ENCODE measurements at regions not wholly inside any gene's neighbourhood (a gene's known extent, or its start where the extent isn't known, plus 50 kb on each side); places are given as distances from the start of the nearest gene placed in this dataset.

GRCh38 chr3:187795207-187795960 lies 50.1 kb upstream of the BCL6 start:
- DNase-seq (ENCODE audit: low read depth) = no peak
- no peak for TF ChIP-seq CTCF (conservative IDR thresholded peaks at IDR 0.05; ENCODE audit: low read depth, low read length)
- H3K4me3 ChIP-seq (ENCODE audit: low read depth, low read length) = no peak overlapping the region

GRCh38 chr3:187798126-187798525 lies 52.9 kb upstream of the BCL6 start:
- DNase-seq (ENCODE audit: low read depth) = no peak
- no peak overlapping the region for H3K4me3 ChIP-seq (ENCODE audit: low read depth, low read length)
- TF ChIP-seq CTCF (conservative IDR thresholded peaks at IDR 0.05; ENCODE audit: low read depth, low read length) = no peak

GRCh38 chr3:187798531-187799530 lies 53.6 kb upstream of the BCL6 start:
- TF ChIP-seq CTCF (conservative IDR thresholded peaks at IDR 0.05; ENCODE audit: low read depth, low read length) = no peak
- no peak overlapping the region for H3K4me3 ChIP-seq (ENCODE audit: low read depth, low read length)

GRCh38 chr3:187799942-187800641 lies 54.8 kb upstream of the BCL6 start:
- no peak overlapping the region for H3K4me3 ChIP-seq (ENCODE audit: low read depth, low read length)
- DNase-seq (ENCODE audit: low read depth) = no peak
- no peak for TF ChIP-seq CTCF (conservative IDR thresholded peaks at IDR 0.05; ENCODE audit: low read depth, low read length)

More at GRCh38 chr3:187798531-187799530, 53.6 kb upstream of the BCL6 start:
- DNase-seq (ENCODE audit: low read depth) = no peak

- no peak for TF ChIP-seq CTCF (conservative IDR thresholded peaks at IDR 0.05; ENCODE audit: low read depth, low read length)
- no peak overlapping the region for H3K4me3 ChIP-seq (ENCODE audit: low read depth, low read length)
- DNase-seq (ENCODE audit: low read depth) = no peak
These were observed 55.9 kb upstream of the BCL6 start for GRCh38 chr3:187801152-187801551.

GRCh38 chr3:187802203-187802927 lies 57.1 kb upstream of the BCL6 start:
- TF ChIP-seq CTCF (conservative IDR thresholded peaks at IDR 0.05; ENCODE audit: low read depth, low read length) = no peak
- no peak for DNase-seq (ENCODE audit: low read depth)
- H3K4me3 ChIP-seq (ENCODE audit: low read depth, low read length) = no peak overlapping the region
